GM19395 (cell line): ENCODE measurements at regions not wholly inside any gene's neighbourhood (a gene's known extent, or its start where the extent isn't known, plus 50 kb on each side); places are given as distances from the start of the nearest gene placed in this dataset.

ENCODE experiments used
- ATAC-seq: cut with Tn5 transposase; IDR thresholded peaks from one replicate; pipeline ENCODE4 v1.9.1; 2021; ENCODE audit warnings: mild to moderate bottlenecking, moderate library complexity; ENCODE audit not compliant: unreplicated experiment

DNA sequence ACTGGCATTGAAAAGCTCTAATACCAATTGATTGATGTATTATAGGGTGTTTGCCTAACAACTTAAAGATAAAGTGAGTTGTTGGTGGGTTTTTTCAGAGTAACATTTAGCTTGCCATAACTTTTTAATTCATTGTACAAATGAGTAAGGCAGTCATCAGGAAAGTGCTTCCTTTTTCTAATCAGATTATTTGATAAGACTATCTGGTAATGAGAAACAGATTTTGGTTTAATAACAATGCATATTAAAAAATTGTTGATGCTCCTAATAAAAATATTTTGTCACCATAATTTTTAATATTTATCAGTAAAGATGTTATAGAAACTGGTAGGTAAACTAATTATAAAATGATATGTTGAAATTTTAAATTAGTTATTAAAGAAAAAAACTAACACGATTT is 51.3 kb downstream of the BLTP1 start:
- ATAC-seq: no peak

- no peak for ATAC-seq
Measured at GRCh38 chr4:122205687-122206086, 53.6 kb downstream of the BLTP1 start.

DNA sequence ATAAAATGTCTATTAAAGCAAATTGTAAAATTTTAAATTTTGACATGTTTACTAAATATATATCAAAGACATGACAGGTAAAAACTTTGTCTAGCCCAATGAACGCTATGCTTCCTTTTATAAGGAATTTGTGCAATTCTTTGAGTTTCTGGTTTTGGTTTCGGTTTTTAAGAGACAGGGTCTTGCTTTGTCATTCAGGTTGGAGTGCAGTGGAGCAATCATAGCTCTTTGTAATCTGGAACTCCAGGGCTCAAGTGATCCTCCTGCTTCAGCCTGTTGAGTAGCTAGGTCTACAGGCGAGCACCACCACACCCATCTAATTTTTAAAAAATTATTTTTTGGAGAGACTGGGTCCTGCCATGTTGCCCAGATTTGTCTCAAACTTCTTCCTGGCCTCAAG is 60.7 kb downstream of the BLTP1 start:
- peak; percentile 70 for ATAC-seq

- no peak for ATAC-seq
Measured at GRCh38 chr4:122218762-122219161, 66.6 kb downstream of the BLTP1 start.

- no peak for ATAC-seq
Measured at GRCh38 chr4:122219356-122219755, 67.2 kb downstream of the BLTP1 start.

DNA sequence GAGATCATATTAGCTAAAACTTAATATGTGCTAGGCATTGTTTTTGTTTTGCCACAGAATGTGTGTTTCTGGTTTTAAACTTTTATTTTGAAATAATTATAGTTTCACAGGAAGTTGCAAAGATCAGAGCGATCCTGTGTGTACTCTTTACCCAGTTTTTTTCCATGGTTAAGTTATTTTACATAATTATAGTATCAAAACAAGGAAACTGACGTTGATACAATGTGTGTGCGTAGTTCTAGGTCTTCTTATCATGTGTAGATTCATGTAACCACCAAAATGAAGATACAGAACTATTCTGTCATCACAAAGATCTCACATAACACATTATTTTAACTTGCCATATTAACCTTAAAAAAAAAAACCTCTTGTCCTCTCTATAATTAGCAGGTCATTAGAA is 69.2 kb downstream of the BLTP1 start:
- no peak for ATAC-seq

DNA sequence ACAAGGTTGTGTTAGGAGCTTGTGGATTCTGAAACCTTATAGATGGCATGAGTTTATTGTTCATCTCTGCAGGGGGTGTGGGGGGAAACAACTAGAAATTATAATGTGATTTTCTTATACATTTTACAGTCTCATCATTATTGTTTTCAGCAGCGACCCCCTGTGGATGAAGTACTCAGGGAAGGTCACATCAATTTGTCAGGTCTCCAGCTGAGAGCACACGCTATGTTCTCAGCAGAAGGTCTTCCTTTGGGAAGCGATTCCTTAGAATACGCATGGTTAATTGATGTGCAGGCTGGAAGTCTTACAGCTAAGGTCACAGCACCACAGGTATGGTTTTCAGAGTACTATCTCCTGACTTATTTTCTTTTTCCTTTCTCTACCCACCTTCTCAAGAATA is 72.2 kb downstream of the BLTP1 start:
- no peak for ATAC-seq

DNA sequence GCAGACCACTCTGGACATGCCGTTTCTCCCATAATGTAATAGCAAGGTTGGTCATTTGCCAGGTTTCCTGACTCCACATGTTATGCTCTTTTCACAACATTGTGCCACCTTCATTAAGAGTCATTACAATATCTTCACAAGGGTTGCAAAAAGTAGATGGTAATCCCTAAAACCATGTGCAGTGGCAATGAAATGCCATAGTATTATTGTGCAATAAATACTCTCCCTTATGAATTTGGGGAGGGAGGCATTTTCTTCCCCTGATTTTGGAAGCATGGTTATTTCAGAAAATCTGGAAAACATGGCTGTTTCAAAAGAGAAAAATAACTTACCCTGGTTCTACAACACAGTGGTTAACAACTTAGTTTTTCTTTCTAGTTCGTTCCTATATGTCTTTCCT is 75.1 kb downstream of the BLTP1 start:
- ATAC-seq: no peak

DNA sequence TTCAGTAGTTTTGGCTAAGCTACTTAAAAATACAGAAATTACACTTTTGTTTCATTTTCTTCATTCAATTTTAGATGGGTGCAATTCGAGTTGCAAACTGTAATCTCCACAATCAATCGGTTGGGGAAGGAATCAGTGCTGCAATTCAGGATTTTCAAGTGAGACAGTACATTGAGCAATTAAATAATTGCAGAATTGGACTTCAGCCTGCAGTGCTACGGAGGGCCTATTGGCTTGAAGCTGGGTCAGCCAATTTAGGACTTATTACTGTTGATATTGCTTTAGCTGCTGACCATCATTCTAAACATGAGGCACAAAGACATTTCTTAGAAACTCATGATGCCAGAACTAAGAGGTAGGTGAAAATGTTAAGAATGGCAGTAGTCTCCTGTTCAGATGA is 77.7 kb downstream of the BLTP1 start:
- no peak for ATAC-seq

DNA sequence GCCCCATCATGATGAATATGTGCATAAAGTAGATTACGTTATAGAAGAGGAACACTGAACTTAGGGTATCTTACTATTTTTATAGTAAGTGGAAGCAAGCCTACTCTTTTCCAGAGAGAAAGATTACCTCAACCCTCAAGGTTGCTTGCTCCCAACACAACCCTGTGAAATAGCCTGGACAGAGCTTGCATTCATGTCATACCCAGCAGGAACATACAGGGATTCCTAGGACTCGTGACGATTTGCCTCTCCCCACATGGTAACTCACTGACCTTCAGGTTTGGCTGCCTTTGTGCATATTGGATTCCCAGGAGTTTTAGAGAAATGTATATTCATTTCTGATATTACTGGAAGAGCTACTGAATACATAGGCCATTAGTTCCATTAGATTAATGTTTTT is 80.5 kb downstream of the BLTP1 start:
- ATAC-seq: no peak

- ATAC-seq: no peak
Measured at GRCh38 chr4:122234686-122235085, 82.6 kb downstream of the BLTP1 start.

DNA sequence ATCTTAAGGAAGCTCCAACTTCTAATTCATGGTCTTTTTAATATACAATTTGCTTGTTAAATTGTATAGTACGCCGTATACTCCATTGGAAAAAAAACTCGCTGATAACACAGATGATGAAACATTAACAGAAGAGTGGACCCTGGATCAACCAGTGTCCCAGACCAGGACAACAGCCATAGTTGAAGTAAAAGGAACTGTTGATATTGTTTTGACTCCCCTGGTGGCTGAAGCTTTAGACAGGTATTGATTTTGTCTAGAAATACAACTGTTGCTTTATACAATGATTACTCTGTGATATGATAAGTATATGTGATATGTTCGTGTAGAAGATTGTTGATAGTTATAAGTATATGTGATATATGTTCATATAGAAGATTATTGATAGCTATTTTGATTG is 91.7 kb downstream of the BLTP1 start:
- no peak for ATAC-seq

DNA sequence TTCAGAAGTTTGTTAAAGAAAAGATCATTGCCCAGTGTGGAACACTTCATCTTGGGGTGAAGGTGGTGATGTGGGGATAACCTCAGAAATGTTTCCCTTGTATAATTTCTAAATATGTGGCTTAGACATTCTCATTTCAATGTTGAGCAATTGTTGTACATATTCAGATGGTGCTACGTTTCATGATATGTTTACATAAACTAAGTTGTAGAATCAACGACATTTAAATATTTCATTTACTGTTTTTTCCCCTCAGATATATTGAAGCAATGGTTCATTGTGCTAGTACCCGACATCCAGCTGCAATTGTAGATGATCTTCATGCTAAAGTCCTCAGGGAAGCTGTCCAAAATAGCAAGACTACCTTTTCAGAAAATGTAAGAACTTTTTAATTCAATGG is 92.6 kb downstream of the BLTP1 start:
- no peak for ATAC-seq

DNA sequence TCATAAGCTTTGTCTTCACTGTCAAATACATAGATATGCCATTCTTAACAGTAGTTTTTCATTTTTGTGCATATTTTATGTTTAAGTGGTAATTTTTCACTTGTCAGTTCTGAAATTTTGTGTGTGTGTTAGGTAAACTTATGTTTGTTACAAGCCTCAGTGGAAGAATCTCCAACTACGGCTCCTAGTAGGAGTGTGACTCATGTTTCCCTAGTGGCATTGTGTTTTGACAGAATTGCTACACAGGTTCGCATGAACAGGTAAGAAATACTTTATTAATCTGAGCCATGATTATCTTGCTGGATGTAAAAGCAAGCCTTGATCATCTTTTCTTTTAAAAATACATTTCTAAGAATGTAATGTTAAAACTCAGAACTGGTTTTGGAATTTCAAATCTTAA is 94.4 kb downstream of the BLTP1 start:
- no peak for ATAC-seq

DNA sequence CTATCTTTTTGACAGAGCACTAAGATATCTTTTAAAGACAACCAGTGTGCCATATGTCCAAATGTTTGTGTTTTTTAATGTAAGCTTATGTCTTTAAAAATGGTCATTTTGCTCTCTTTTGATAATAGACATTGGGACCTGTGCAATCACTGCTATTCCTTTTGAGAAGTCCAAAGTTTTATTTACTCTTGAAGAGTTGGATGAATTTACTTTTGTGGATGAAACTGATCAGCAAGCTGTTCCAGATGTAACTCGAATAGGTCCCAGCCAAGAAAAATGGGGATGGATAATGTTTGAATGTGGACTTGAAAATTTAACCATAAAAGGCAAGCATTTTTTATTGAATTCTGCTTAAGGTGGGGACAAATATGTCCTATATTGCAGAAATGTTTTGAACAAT is 97.2 kb downstream of the BLTP1 start:
- no peak for ATAC-seq

GRCh38 chr4:122252584-122252983 is 100.5 kb downstream of the BLTP1 start:
- no peak for ATAC-seq

DNA sequence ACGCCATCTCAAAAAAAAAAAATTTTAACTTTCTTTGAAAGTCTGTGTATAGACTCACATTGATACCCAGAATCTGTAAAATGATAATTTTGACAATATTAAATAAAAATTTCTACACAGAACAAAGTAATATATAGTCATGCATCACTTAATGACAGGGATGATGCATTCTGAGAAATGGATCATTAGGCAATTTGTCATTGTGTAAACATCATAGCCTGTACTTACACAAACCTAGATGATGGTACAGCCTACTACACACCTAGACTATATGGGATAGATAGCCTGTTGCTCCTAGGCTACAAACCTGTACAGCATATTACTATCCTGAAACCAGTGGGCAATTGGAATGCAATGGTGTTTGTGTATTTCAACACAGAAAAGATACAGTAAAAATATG is 107.7 kb downstream of the BLTP1 start:
- ATAC-seq: no peak

- ATAC-seq: no peak
Measured at GRCh38 chr4:122276359-122276758, 102.5 kb upstream of the ADAD1 start.

GRCh38 chr4:122278976-122279375 is 99.8 kb upstream of the ADAD1 start:
- no peak for ATAC-seq

- no peak for ATAC-seq
Measured at GRCh38 chr4:122279670-122280069, 99.1 kb upstream of the ADAD1 start.

- ATAC-seq: no peak
Measured at GRCh38 chr4:122285285-122285684, 93.5 kb upstream of the ADAD1 start.

DNA sequence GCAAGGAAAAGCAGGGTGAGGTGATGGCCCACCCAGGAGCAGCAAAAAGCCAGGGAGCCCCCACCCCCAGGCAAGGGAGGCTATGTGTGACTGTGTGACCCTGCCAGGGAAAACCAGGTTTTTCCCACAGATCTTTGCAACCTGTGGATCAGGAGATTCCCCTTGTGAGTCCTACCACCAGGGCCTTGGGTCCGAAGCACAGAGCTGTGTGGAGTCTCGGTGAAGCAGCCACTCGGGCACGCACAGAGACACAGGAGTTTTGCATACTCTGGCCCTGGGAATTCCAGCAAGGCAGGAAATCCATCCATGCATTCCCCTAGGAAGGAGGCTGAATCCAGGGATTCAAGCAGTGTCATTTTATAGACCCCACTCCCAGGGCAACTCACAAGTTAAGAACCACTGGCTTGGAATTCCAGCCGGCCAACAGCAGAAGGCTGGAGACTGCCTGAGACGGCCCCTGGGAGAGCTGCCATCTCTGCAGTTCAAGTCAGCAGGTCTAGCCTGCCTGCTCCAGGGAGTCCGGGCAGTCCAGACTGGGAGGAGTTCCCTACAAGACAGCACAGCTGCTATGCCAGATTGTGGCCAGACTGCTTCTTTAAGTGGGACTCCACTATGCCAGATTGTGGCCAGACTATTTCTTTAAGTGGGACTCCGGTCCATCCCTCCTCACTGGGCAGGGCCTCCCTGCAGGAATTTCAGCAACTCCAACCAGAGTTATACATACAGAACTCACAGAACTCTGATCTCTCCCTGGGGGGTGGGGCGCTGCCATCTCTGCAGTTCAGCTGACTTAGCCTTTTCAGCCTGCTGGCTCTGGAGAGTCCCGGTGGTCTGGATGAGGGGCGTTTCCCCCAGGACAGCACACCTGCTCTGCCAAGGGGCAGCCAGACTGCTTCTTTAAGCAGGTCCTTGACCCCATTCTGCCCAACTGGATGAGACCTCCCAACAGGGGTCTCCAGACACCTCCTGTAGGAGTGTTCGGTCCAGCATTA is 85.1 kb upstream of the ADAD1 start:
- ATAC-seq: no peak

DNA sequence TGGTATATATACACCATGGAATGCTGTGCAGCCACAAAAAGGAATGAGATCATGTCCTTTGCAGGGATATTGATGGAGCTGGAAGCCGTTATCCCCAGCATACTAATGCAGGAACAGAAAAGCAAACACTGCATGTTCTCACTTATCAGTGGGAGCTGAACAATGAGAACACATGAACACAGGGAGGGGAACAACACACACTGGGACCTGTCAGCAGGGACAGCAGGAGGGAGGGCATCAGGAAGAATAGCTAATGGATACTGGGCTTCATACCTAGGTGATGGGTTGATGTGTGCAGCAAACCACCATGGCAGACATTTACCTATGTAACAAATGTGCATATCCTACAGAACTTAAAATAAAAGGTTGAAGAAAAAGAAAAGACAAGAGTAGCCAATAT is 81.1 kb upstream of the ADAD1 start:
- no peak for ATAC-seq
